Smooth muscle cell (in vitro differentiated cells): ENCODE measurements at regions not wholly inside any gene's neighbourhood (a gene's known extent, or its start where the extent isn't known, plus 50 kb on each side); places are given as distances from the start of the nearest gene placed in this dataset.
"Not testable (repeated sequence)": the region's sequence is repeated elsewhere in the genome, so short reads cannot be mapped to it uniquely, and the experiment has no call there.

Source experiments
- DNase-seq: peaks from one replicate; lab custom pipeline; 2025; ENCODE audit not compliant: unreplicated experiment; lab: John Stamatoyannopoulos, UW
- H2AFZ ChIP-seq: fragments of 200-600 bp; sonication (generic); 2 replicates; pipeline ENCODE4 v1.6.0; 2016; ENCODE audit warnings: antibody characterized with exemption, low read depth, mild to moderate bottlenecking
- H3F3A ChIP-seq: fragments of 200-600 bp; sonication (generic); 2 replicates; pipeline ENCODE4 v1.6.0; 2017; ENCODE audit warnings: antibody characterized with exemption, low read depth
- H3K27ac ChIP-seq: fragments of 200-600 bp; sonication (generic); 2 replicates; pipeline ENCODE4 v1.5.1; 2016; ENCODE audit warnings: low read depth, mild to moderate bottlenecking
- H3K27me3 ChIP-seq: fragments of 200-600 bp; sonication (generic); 2 replicates; pipeline ENCODE4 v1.6.1; 2016; ENCODE audit warnings: low read depth, mild to moderate bottlenecking
- H3K36me3 ChIP-seq: fragments of 200-600 bp; sonication (generic); 2 replicates; pipeline ENCODE4 v1.5.1; 2016; ENCODE audit warnings: low read depth
- H3K4me1 ChIP-seq: fragments of 200-600 bp; sonication (generic); 2 replicates; pipeline ENCODE4 v1.5.1; 2016; ENCODE audit warnings: low read depth
- H3K4me2 ChIP-seq: fragments of 200-600 bp; sonication (generic); 2 replicates; pipeline ENCODE4 v1.6.0; 2016; ENCODE audit warnings: mild to moderate bottlenecking
- H3K4me3 ChIP-seq: fragments of 200-600 bp; sonication (generic); 2 replicates; pipeline ENCODE4 v1.5.1; 2016; ENCODE audit warnings: mild to moderate bottlenecking
- H3K79me2 ChIP-seq: fragments of 200-600 bp; sonication (generic); 2 replicates; pipeline ENCODE4 v1.6.0; 2016; ENCODE audit warnings: low read depth, mild to moderate bottlenecking
- H3K9ac ChIP-seq: fragments of 200-600 bp; sonication (generic); 2 replicates; pipeline ENCODE4 v1.6.0; 2016; ENCODE audit warnings: low read depth
- H3K9me3 ChIP-seq: fragments of 200-600 bp; sonication (generic); replicated peaks from 2 replicates; pipeline ENCODE4 v1.5.1; 2016; ENCODE audit warnings: low read depth
- H4K20me1 ChIP-seq: fragments of 200-600 bp; sonication (generic); 2 replicates; pipeline ENCODE4 v1.6.0; 2016; ENCODE audit warnings: low read depth
- WGBS: methylation state at CpG from one replicate; pipeline ENCODE4 v1.1.7; 2016; ENCODE audit warnings: low lambda C conversion rate; 5-methylcytosine and 5-hydroxymethylcytosine counted together
- TF ChIP-seq, protein P1 (sequence below): fragments of 200-600 bp; sonication (generic); IDR thresholded peaks from 2 replicates; pipeline ENCODE4 v1.5.1; 2017; ENCODE audit warnings: borderline replicate concordance, mild to moderate bottlenecking, antibody characterized with exemption; ENCODE audit not compliant: insufficient read depth, poor library complexity, severe bottlenecking

DNA sequence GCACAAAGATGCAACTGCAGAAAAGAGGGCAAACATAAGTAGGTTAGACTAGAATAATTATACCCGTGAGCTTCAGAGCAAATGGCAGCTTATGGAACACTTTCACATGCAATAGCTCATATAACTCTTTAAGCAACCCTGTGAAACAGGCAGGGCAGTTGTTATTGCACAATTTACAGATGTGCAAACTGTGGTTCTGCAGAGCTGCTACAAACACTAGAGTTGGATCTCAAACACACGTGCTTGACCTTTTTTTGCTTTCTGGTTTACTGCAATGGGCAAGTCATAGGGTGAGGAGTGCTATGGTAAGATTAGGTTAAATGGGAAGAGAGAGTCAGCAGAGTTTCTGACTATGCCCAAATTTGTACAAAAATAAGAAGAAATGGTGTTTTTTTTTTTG lies 610.8 kb downstream of the GATA3 start:
- TF ChIP-seq, protein P1, sequence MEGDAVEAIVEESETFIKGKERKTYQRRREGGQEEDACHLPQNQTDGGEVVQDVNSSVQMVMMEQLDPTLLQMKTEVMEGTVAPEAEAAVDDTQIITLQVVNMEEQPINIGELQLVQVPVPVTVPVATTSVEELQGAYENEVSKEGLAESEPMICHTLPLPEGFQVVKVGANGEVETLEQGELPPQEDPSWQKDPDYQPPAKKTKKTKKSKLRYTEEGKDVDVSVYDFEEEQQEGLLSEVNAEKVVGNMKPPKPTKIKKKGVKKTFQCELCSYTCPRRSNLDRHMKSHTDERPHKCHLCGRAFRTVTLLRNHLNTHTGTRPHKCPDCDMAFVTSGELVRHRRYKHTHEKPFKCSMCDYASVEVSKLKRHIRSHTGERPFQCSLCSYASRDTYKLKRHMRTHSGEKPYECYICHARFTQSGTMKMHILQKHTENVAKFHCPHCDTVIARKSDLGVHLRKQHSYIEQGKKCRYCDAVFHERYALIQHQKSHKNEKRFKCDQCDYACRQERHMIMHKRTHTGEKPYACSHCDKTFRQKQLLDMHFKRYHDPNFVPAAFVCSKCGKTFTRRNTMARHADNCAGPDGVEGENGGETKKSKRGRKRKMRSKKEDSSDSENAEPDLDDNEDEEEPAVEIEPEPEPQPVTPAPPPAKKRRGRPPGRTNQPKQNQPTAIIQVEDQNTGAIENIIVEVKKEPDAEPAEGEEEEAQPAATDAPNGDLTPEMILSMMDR = no peak
- WGBS = 52% methylated on average over 2 of the region's 2 CpGs
- H4K20me1 ChIP-seq = no peaks in the 10 kb centered on the region
- no peak overlapping the region for H3K9ac ChIP-seq
- no peaks in the 10 kb centered on the region for H3K36me3 ChIP-seq
- no peak for DNase-seq
- no peaks in the 10 kb centered on the region for H3K79me2 ChIP-seq
- H3F3A ChIP-seq = no peaks in the 10 kb centered on the region
- no peaks in the 10 kb centered on the region for H3K27me3 ChIP-seq
- H3K27ac ChIP-seq = no peak overlapping the region
- H3K4me2 ChIP-seq = no peak overlapping the region
- no peaks in the 10 kb centered on the region for H3K9me3 ChIP-seq
- H3K4me3 ChIP-seq = no peak overlapping the region
- H3K4me1 ChIP-seq = no peaks in the 10 kb centered on the region
- no peak overlapping the region for H2AFZ ChIP-seq

DNA sequence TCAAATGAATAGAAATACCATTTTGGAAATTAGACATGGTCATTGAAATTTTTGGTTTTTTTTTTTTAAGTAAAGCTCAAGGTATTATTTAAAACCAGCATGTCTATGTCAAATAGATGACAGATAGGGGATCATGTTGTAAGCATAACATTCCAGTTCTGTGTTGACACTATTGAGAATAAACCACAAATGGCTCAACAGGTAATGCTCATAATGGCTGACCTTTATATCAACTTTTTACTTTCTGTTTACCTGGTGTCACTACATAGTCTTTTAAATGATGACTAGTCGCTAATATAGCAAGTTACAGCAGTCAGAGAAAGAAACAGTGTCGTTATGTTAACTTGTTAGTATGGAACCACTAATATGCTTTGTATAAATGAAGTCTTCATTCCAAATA lies 616.0 kb downstream of the GATA3 start:
- 71% methylated on average over 2 of the region's 2 CpGs for WGBS
- Histone ChIP-seq H3K27me3 (no peaks in the 10 kb centered on the region), H4K20me1 (no peaks in the 10 kb centered on the region)

DNA sequence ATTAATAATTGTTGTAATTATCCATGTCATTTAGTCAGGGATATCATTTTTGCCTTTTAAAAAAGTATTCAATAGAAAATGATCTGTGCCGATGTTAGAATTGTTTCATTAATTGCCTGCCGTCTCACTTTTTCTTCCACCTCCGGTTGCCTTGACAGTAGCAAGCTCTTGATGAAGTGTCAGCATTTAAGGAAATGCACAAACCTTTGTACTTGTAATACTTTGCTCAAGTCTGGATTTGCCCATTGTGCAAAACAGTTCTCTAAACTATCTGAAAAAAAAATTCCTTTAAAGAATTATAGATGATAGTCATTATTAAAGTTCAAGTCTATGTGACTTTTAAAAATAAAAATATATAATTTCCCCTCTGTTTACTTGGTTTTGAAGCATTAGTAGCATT lies 619.7 kb downstream of the GATA3 start:
- no peaks in the 10 kb centered on the region for H4K20me1 ChIP-seq
- no peaks in the 10 kb centered on the region for H3K36me3 ChIP-seq
- no peak overlapping the region for H3K4me2 ChIP-seq
- H3F3A ChIP-seq = no peaks in the 10 kb centered on the region
- TF ChIP-seq, protein P1 = no peak
- no peak overlapping the region for H3K4me3 ChIP-seq
- H3K9me3 ChIP-seq = no peaks in the 10 kb centered on the region
- no peaks in the 10 kb centered on the region for H3K4me1 ChIP-seq
- no peak overlapping the region for H3K9ac ChIP-seq
- no peak for DNase-seq
- no peaks in the 10 kb centered on the region for H3K27me3 ChIP-seq
- no peak overlapping the region for H3K27ac ChIP-seq
- 70% methylated on average over 3 of the region's 3 CpGs for WGBS
- no peaks in the 10 kb centered on the region for H3K79me2 ChIP-seq
- no peak overlapping the region for H2AFZ ChIP-seq

More for the DNA sequence above, 616.0 kb downstream of the GATA3 start:
- Histone ChIP-seq H3K4me3 (no peak overlapping the region), H3K27ac (no peak overlapping the region), H3K4me2 (no peak overlapping the region), H3K79me2 (no peaks in the 10 kb centered on the region), H3K4me1 (no peaks in the 10 kb centered on the region), H3F3A (no peaks in the 10 kb centered on the region), H3K36me3 (no peaks in the 10 kb centered on the region), H3K9me3 (no peaks in the 10 kb centered on the region), H2AFZ (no peak overlapping the region), H3K9ac (no peak overlapping the region)
- no peak for DNase-seq
- TF ChIP-seq, protein P1 = no peak

DNA sequence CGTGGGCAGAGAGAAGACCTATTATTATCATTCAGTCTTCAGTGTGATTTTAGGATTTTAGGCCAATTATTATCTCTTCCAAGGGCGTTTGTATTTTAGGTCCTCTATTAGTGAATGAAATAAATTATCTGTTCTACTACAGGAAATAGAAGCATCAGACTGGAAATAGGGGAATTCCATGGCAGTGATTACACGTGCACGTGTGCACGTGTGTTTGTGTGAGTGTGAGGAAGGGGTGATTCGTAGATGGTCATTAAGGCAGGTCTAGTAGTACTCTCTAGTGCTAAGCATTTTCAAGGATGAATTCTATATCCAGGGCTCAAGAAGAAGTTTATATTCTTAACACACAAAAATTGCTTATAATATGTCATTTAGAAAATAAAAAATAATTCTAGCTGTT lies 623.2 kb downstream of the GATA3 start:
- no peaks in the 10 kb centered on the region for H3K27me3 ChIP-seq
- 73% methylated on average over 6 of the region's 6 CpGs for WGBS

DNA sequence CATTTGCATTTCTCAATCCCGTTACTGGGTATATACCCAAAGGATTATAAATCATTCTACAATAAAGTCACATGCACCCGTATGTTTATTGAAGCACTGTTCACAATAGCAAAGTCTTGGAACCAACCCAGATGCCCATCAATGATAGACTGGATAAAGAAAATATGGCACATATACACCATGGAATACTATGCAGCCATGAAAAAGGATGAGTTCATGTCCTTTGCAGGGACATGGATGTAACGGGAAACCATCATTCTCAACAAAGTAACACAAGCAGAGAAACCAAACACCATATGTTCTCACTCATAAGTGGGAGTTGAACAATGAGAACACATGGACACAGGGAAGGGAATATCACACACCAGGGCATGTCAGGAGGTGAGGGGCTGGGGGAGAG lies 630.4 kb downstream of the GATA3 start:
- H3K9me3 ChIP-seq, DNase-seq, H4K20me1 ChIP-seq, H3K9ac ChIP-seq, H3K36me3 ChIP-seq, H3F3A ChIP-seq, H3K4me2 ChIP-seq, H3K79me2 ChIP-seq, H3K27ac ChIP-seq, H2AFZ ChIP-seq, H3K27me3 ChIP-seq, H3K4me3 ChIP-seq, H3K4me1 ChIP-seq: not testable (repeated sequence)
- 96% methylated on average over 3 of the region's 3 CpGs for WGBS

More for the DNA sequence above, 623.2 kb downstream of the GATA3 start:
- TF ChIP-seq, protein P1 = no peak
- Histone ChIP-seq H3K4me2 (no peak overlapping the region), H3K4me3 (no peak overlapping the region), H3F3A (no peaks in the 10 kb centered on the region), H3K9ac (no peak overlapping the region), H3K9me3 (no peaks in the 10 kb centered on the region), H2AFZ (no peak overlapping the region), H3K4me1 (no peaks in the 10 kb centered on the region), H4K20me1 (no peaks in the 10 kb centered on the region), H3K36me3 (no peaks in the 10 kb centered on the region), H3K27ac (no peak overlapping the region), H3K79me2 (no peaks in the 10 kb centered on the region)
- DNase-seq = no peak
